ENCODE measurements at regions not wholly inside any gene's neighbourhood (a gene's known extent, or its start where the extent isn't known, plus 50 kb on each side); places are given as distances from the start of the nearest gene placed in this dataset.

- Histone ChIP-seq H3K27ac (ENCODE audit: poor library complexity, severe bottlenecking) (no peak overlapping the region), H3K4me3 (ENCODE audit: severe bottlenecking) (no peak overlapping the region), H3K4me1 (ENCODE audit: insufficient read depth, poor library complexity, severe bottlenecking) (no peaks in the 10 kb centered on the region), H3K9me3 (ENCODE audit: severe bottlenecking) (no peaks in the 10 kb centered on the region), H3K36me3 (ENCODE audit: low read depth) (no peaks in the 10 kb centered on the region), H3K27me3 (ENCODE audit: insufficient read depth, poor library complexity, severe bottlenecking) (no peaks in the 10 kb centered on the region)
- no peak for TF ChIP-seq CTCF (IDR thresholded peaks at IDR 0.05; ENCODE audit: poor library complexity, severe bottlenecking)
- no peak for DNase-seq (ENCODE audit: low spot score)
- no peak for ATAC-seq (ENCODE audit: low read depth)
These were observed 64.7 kb upstream of the RAB6C start for GRCh38 chr2:129914538-129915302.

- ATAC-seq (ENCODE audit: low read depth) (0 out of 3 replicates have a peak, but pooled peaks have one; percentile 25), DNase-seq (ENCODE audit: low spot score) (no peak)
- Histone ChIP-seq H3K9me3 (ENCODE audit: severe bottlenecking) (no peaks in the 10 kb centered on the region), H3K4me3 (ENCODE audit: severe bottlenecking) (no peak overlapping the region), H3K36me3 (ENCODE audit: low read depth) (no peaks in the 10 kb centered on the region), H3K27me3 (ENCODE audit: insufficient read depth, poor library complexity, severe bottlenecking) (peaks cover 5% of the 10 kb centered on the region), H3K4me1 (ENCODE audit: insufficient read depth, poor library complexity, severe bottlenecking) (no peaks in the 10 kb centered on the region), H3K27ac (ENCODE audit: poor library complexity, severe bottlenecking) (no peak overlapping the region)
- TF ChIP-seq CTCF (IDR thresholded peaks at IDR 0.05; ENCODE audit: poor library complexity, severe bottlenecking), result no peak
These were observed 64.1 kb upstream of the RAB6C start for GRCh38 chr2:129915303-129915840.

- DNase-seq (ENCODE audit: low spot score), result no peak
- peaks cover 20% of the 10 kb centered on the region for H3K27me3 ChIP-seq (ENCODE audit: insufficient read depth, poor library complexity, severe bottlenecking)
- no peak for TF ChIP-seq CTCF (IDR thresholded peaks at IDR 0.05; ENCODE audit: poor library complexity, severe bottlenecking)
- no peak overlapping the region for H3K27ac ChIP-seq (ENCODE audit: poor library complexity, severe bottlenecking)
- H3K9me3 ChIP-seq (ENCODE audit: severe bottlenecking), result no peaks in the 10 kb centered on the region
- no peaks in the 10 kb centered on the region for H3K4me1 ChIP-seq (ENCODE audit: insufficient read depth, poor library complexity, severe bottlenecking)
- ATAC-seq (ENCODE audit: low read depth), result no peak
- H3K4me3 ChIP-seq (ENCODE audit: severe bottlenecking), result no peak overlapping the region
- no peaks in the 10 kb centered on the region for H3K36me3 ChIP-seq (ENCODE audit: low read depth)
These were observed 60.9 kb upstream of the RAB6C start for GRCh38 chr2:129918604-129919003.

GRCh38 chr2:129922571-129923264 is 56.7 kb upstream of the RAB6C start:
- H3K36me3 ChIP-seq (ENCODE audit: low read depth), result no peaks in the 10 kb centered on the region
- no peaks in the 10 kb centered on the region for H3K4me1 ChIP-seq (ENCODE audit: insufficient read depth, poor library complexity, severe bottlenecking)
- H3K9me3 ChIP-seq (ENCODE audit: severe bottlenecking), result no peaks in the 10 kb centered on the region
- DNase-seq (ENCODE audit: low spot score) (no peak), ATAC-seq (ENCODE audit: low read depth) (peak; percentile 40; the same call in 2 of the 3 replicates)
- no peak for TF ChIP-seq CTCF (IDR thresholded peaks at IDR 0.05; ENCODE audit: poor library complexity, severe bottlenecking)
- no peak overlapping the region for H3K27ac ChIP-seq (ENCODE audit: poor library complexity, severe bottlenecking)
- no peak overlapping the region for H3K4me3 ChIP-seq (ENCODE audit: severe bottlenecking)
- H3K27me3 ChIP-seq (ENCODE audit: insufficient read depth, poor library complexity, severe bottlenecking), result peaks cover 21% of the 10 kb centered on the region
